DOHH2 (cell line): ENCODE measurements at regions not wholly inside any gene's neighbourhood (a gene's known extent, or its start where the extent isn't known, plus 50 kb on each side); places are given as distances from the start of the nearest gene placed in this dataset.
A peak's percentile ranks its signal among the peaks of the same experiment; 100 is the strongest.

Source experiments
- H3F3A ChIP-seq: fragments of 200-600 bp; sonication (generic), shearing (Covaris generic); 2 replicates; pipeline ENCODE4 v1.6.0; 2016; ENCODE audit warnings: antibody characterized with exemption, mild to moderate bottlenecking; ENCODE audit not compliant: control insufficient read depth, insufficient read depth
- H3K27ac ChIP-seq: fragments of 200-600 bp; sonication (generic); 2 replicates; pipeline ENCODE4 v1.5.1; 2014; ENCODE audit warnings: low read depth, mild to moderate bottlenecking, low read length, moderate library complexity
- H3K27me3 ChIP-seq: fragments of 200-600 bp; sonication (generic); 2 replicates; pipeline ENCODE4 v1.6.1; 2014; ENCODE audit warnings: mild to moderate bottlenecking, low read length, mixed read lengths; ENCODE audit not compliant: control insufficient read depth
- H3K36me3 ChIP-seq: fragments of 200-600 bp; sonication (generic); 2 replicates; pipeline ENCODE4 v1.6.1; 2014; ENCODE audit warnings: mild to moderate bottlenecking, low read length, moderate library complexity, mixed read lengths; ENCODE audit not compliant: control insufficient read depth
- H3K4me1 ChIP-seq: fragments of 200-600 bp; sonication (generic); 2 replicates; pipeline ENCODE4 v1.6.1; 2014; ENCODE audit warnings: mild to moderate bottlenecking, low read length, mixed read lengths; ENCODE audit not compliant: control insufficient read depth
- H3K4me2 ChIP-seq: fragments of 200-600 bp; sonication (generic); 2 replicates; pipeline ENCODE4 v1.6.0; 2014; ENCODE audit warnings: mild to moderate bottlenecking, low read length, moderate library complexity
- H3K4me3 ChIP-seq: fragments of 200-600 bp; sonication (generic); 2 replicates; pipeline ENCODE4 v1.5.1; 2014; ENCODE audit warnings: mild to moderate bottlenecking, low read length, mixed read lengths
- H3K79me2 ChIP-seq: fragments of 200-600 bp; sonication (generic); 2 replicates; pipeline ENCODE4 v1.6.1; 2014; ENCODE audit warnings: mild to moderate bottlenecking, low read length, mixed read lengths; ENCODE audit not compliant: control insufficient read depth
- H3K9me2 ChIP-seq: fragments of 200-600 bp; sonication (generic); replicated peaks from 2 replicates; pipeline ENCODE4 v1.6.1; 2014; ENCODE audit warnings: mild to moderate bottlenecking, low read length, mixed read lengths; ENCODE audit not compliant: control insufficient read depth
- H3K9me3 ChIP-seq: fragments of 200-600 bp; sonication (generic); 2 replicates; pipeline ENCODE4 v1.6.1; 2014; ENCODE audit warnings: antibody characterized with exemption, low read length, mixed read lengths; ENCODE audit not compliant: control insufficient read depth, insufficient read depth
- H4K20me1 ChIP-seq: fragments of 200-600 bp; sonication (generic); 2 replicates; pipeline ENCODE4 v1.6.0; 2014; ENCODE audit warnings: low read depth, mild to moderate bottlenecking, antibody characterized with exemption, low read length, moderate library complexity; ENCODE audit not compliant: control insufficient read depth, insufficient read depth
- CTCF ChIP-seq: fragments of 200-600 bp; sonication (generic); IDR thresholded peaks from one replicate; pipeline ENCODE4 v1.5.1; 2014; ENCODE audit warnings: antibody characterized with exemption, mild to moderate bottlenecking, low read depth, low read length; ENCODE audit not compliant: poor library complexity, severe bottlenecking
- EZH2phosphoT487 ChIP-seq: fragments of 200-600 bp; sonication (generic); IDR thresholded peaks from 2 replicates; pipeline ENCODE4 v1.6.1; 2017; ENCODE audit warnings: borderline replicate concordance, mild to moderate bottlenecking, antibody characterized with exemption, low read length, moderate library complexity, mixed read lengths

GRCh38 chr12:31880340-31880739 lies 78.9 kb upstream of the RESF1 start:
- H3K9me2 ChIP-seq, result no peaks in the 10 kb centered on the region
- H3K36me3 ChIP-seq, result peaks cover 72% of the 10 kb centered on the region
- TF ChIP-seq EZH2phosphoT487 (no peak), CTCF (no peak)
- peaks cover 68% of the 10 kb centered on the region for H3K4me1 ChIP-seq
- peaks cover 8% of the 10 kb centered on the region for H3F3A ChIP-seq
- H3K79me2 ChIP-seq, result peaks cover 89% of the 10 kb centered on the region
- H3K9me3 ChIP-seq, result peaks cover 21% of the 10 kb centered on the region
- peak overlapping the region; percentile 12 for H3K4me2 ChIP-seq
- peak overlapping the region; percentile 49 for H3K27ac ChIP-seq
- H4K20me1 ChIP-seq, result no peaks in the 10 kb centered on the region
- H3K27me3 ChIP-seq, result no peaks in the 10 kb centered on the region
- H3K4me3 ChIP-seq, result no peak overlapping the region

- H3K4me1 ChIP-seq, result peaks cover 76% of the 10 kb centered on the region
- H3K4me3 ChIP-seq, result peak overlapping the region; percentile 39
- peak overlapping the region; percentile 59 for H3K4me2 ChIP-seq
- no peak for TF ChIP-seq CTCF
- TF ChIP-seq EZH2phosphoT487, result no peak
- peaks cover 7% of the 10 kb centered on the region for H3F3A ChIP-seq
- no peaks in the 10 kb centered on the region for H3K27me3 ChIP-seq
- H3K79me2 ChIP-seq, result peaks cover 76% of the 10 kb centered on the region
- H3K36me3 ChIP-seq, result peaks cover 69% of the 10 kb centered on the region
- peaks cover 4% of the 10 kb centered on the region; the same call in 1 of the 2 replicates for H3K9me3 ChIP-seq
- H3K9me2 ChIP-seq, result no peaks in the 10 kb centered on the region
- no peaks in the 10 kb centered on the region for H4K20me1 ChIP-seq
- H3K27ac ChIP-seq, result peak overlapping the region; percentile 85
Observed at GRCh38 chr12:31877884-31878283, 81.3 kb upstream of the RESF1 start.

- Histone ChIP-seq H3K4me2 (peak overlapping the region; percentile 59), H3K9me2 (no peaks in the 10 kb centered on the region), H3K27ac (peak overlapping the region; percentile 85), H3K4me1 (peaks cover 77% of the 10 kb centered on the region), H3F3A (peaks cover 7% of the 10 kb centered on the region), H3K79me2 (peaks cover 66% of the 10 kb centered on the region), H4K20me1 (no peaks in the 10 kb centered on the region), H3K9me3 (no peaks in the 10 kb centered on the region), H3K4me3 (peak overlapping the region; percentile 39), H3K36me3 (peaks cover 66% of the 10 kb centered on the region), H3K27me3 (no peaks in the 10 kb centered on the region)
- no peak for TF ChIP-seq CTCF
- no peak for TF ChIP-seq EZH2phosphoT487
Observed at GRCh38 chr12:31876568-31877424, 82.4 kb upstream of the RESF1 start.
